Calu3 (cell line): ENCODE measurements at regions not wholly inside any gene's neighbourhood (a gene's known extent, or its start where the extent isn't known, plus 50 kb on each side); places are given as distances from the start of the nearest gene placed in this dataset.

Experiments used
- BruUV-seq: library from RNA; stranded (reverse); fragments of 400-500 nt; replicated peaks from 2 replicates; lab custom pipeline; 2021; lab: Mats Ljungman, UMichigan
- CTCF ChIA-PET: fragments of 300-600 bp; sonication (Branson Sonifier 250); formaldehyde crosslinking; loops from one replicate; lab custom pipeline; 2022; ENCODE audit warnings: antibody characterized with exemption; lab: Charles Lee
- DNase-seq: peaks from one replicate; pipeline ENCODE4 v3.0.0; 2022
- H3K27ac Mint-ChIP-seq: one replicate; pipeline ENCODE4 v1.8.0; 2022; ENCODE audit warnings: mixed read lengths; ENCODE audit not compliant: unreplicated experiment
- H3K27me3 Mint-ChIP-seq: one replicate; pipeline ENCODE4 v1.8.0; 2022; ENCODE audit warnings: mixed read lengths; ENCODE audit not compliant: unreplicated experiment
- H3K36me3 Mint-ChIP-seq: one replicate; pipeline ENCODE4 v1.8.0; 2022; ENCODE audit warnings: mild to moderate bottlenecking, moderate library complexity, mixed read lengths; ENCODE audit not compliant: insufficient read depth, unreplicated experiment
- H3K4me1 Mint-ChIP-seq: one replicate; pipeline ENCODE4 v1.8.0; 2022; ENCODE audit warnings: mild to moderate bottlenecking, low read depth, mixed read lengths; ENCODE audit not compliant: unreplicated experiment
- H3K4me3 Mint-ChIP-seq: one replicate; pipeline ENCODE4 v1.8.0; 2022; ENCODE audit warnings: mild to moderate bottlenecking, low read depth, moderate library complexity, mixed read lengths; ENCODE audit not compliant: unreplicated experiment
- H3K9me3 Mint-ChIP-seq: one replicate; pipeline ENCODE4 v1.8.0; 2022; ENCODE audit warnings: low read depth, mixed read lengths; ENCODE audit not compliant: unreplicated experiment
- CTCF ChIP-seq: fragments of 200-600 bp; IDR thresholded peaks from one replicate; pipeline ENCODE4 v1.8.0; 2022; ENCODE audit warnings: antibody characterized with exemption; ENCODE audit not compliant: unreplicated experiment
- intact Hi-C: fragments of 100-400 bp; cut with micrococcal nuclease; formaldehyde crosslinking; loops from one replicate; pipeline ENCODE4 v1.10.0; 2022; ENCODE audit not compliant: unreplicated experiment

GRCh38 chr4:158996669-158997074 is 106.2 kb upstream of the RAPGEF2 start:
- BruUV-seq = no TSS peak
- CTCF ChIA-PET = interaction anchor here (0.7 kb wide), 2 partner anchors 9 to 21 kb away, joined by 3 read pairs; no protein-coding TSS in a partner anchor

GRCh38 chr4:158997660-158998349 is 105.1 kb upstream of the RAPGEF2 start:
- H3K4me1 Mint-ChIP-seq = no peaks in the 10 kb centered on the region
- H3K4me3 Mint-ChIP-seq = no peak overlapping the region
- intact Hi-C loops = no loop called here
- no TSS peak for BruUV-seq
- no peak for DNase-seq
- H3K27me3 Mint-ChIP-seq = no peaks in the 10 kb centered on the region
- no peak overlapping the region for H3K27ac Mint-ChIP-seq
- no peaks in the 10 kb centered on the region for H3K36me3 Mint-ChIP-seq
- TF ChIP-seq CTCF = no peak
- H3K9me3 Mint-ChIP-seq = no peaks in the 10 kb centered on the region
- CTCF ChIA-PET = interaction anchor here (0.6 kb wide), 1 partner anchor 61 kb away, joined by 3 read pairs; no protein-coding TSS in a partner anchor

More at GRCh38 chr4:158996669-158997074, 106.2 kb upstream of the RAPGEF2 start:
- no peak for DNase-seq
- Mint-ChIP-seq H3K4me3 (no peak overlapping the region), H3K9me3 (no peaks in the 10 kb centered on the region), H3K27me3 (no peaks in the 10 kb centered on the region), H3K27ac (no peak overlapping the region), H3K36me3 (no peaks in the 10 kb centered on the region), H3K4me1 (no peaks in the 10 kb centered on the region)
- TF ChIP-seq CTCF = no peak
- intact Hi-C loops = no loop called here

- TF ChIP-seq CTCF = no peak
- H3K36me3 Mint-ChIP-seq = no peaks in the 10 kb centered on the region
- CTCF ChIA-PET = no interaction called here
- H3K4me3 Mint-ChIP-seq = no peak overlapping the region
- DNase-seq = no peak
- H3K27ac Mint-ChIP-seq = no peak overlapping the region
- H3K9me3 Mint-ChIP-seq = no peaks in the 10 kb centered on the region
- no TSS peak for BruUV-seq
- no peaks in the 10 kb centered on the region for H3K4me1 Mint-ChIP-seq
- no peaks in the 10 kb centered on the region for H3K27me3 Mint-ChIP-seq
- intact Hi-C loops = no loop called here
Observed at GRCh38 chr4:158998624-158999023, 104.3 kb upstream of the RAPGEF2 start.

- intact Hi-C loops = no loop called here
- H3K4me3 Mint-ChIP-seq = no peak overlapping the region
- no peaks in the 10 kb centered on the region for H3K4me1 Mint-ChIP-seq
- no TSS peak for BruUV-seq
- no peaks in the 10 kb centered on the region for H3K9me3 Mint-ChIP-seq
- CTCF ChIA-PET = no interaction called here
- no peak overlapping the region for H3K27ac Mint-ChIP-seq
- TF ChIP-seq CTCF = no peak
- no peak for DNase-seq
- H3K27me3 Mint-ChIP-seq = no peaks in the 10 kb centered on the region
- H3K36me3 Mint-ChIP-seq = no peaks in the 10 kb centered on the region
Observed at GRCh38 chr4:158999166-158999682, 103.7 kb upstream of the RAPGEF2 start.
